ENCODE measurements at regions not wholly inside any gene's neighbourhood (a gene's known extent, or its start where the extent isn't known, plus 50 kb on each side); places are given as distances from the start of the nearest gene placed in this dataset.

DNA sequence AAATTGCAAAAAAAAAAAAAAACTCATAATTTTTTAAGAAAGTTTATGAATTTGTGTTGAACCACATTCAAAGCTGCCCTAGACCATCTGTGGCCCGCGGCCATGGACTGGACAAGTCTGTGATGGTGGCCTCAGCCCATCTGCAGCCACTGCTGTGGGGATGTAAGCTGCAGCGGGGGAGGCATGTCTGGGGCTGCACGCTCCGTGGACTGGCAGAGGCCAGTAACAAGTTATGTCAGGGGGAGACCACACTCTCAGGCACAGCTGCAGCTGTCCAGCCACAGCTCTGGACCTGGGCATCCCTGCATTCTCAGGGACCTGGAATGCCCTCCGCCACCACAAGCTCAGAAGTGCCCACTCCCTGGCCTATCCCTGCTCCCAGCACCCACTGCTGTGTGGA lies 1272.3 kb upstream of the CDH9 start:
- DNase-seq (ENCODE audit: low spot score) (no peak), ATAC-seq (no peak)
- no peaks in the 10 kb centered on the region for H3K27me3 ChIP-seq (ENCODE audit: insufficient read depth)
- no peaks in the 10 kb centered on the region for H3K4me1 ChIP-seq (ENCODE audit: insufficient read depth)
- no peaks in the 10 kb centered on the region for H3K4me1 Mint-ChIP-seq
- no peak overlapping the region for H3K4me2 ChIP-seq
- H3K4me3 ChIP-seq = no peak overlapping the region
- H3F3A ChIP-seq (replicated peaks; ENCODE audit: low read depth) = no peaks in the 10 kb centered on the region
- no peaks in the 10 kb centered on the region for H3K27me3 Mint-ChIP-seq (ENCODE audit: insufficient read depth, low read depth, poor library complexity)
- no peak overlapping the region for H3K27ac ChIP-seq (ENCODE audit: low read depth)
- no peak overlapping the region for H2AFZ ChIP-seq
- peaks cover 2% of the 10 kb centered on the region; the same call in 1 of the 3 replicates for H3K9me3 Mint-ChIP-seq
- H3K36me3 Mint-ChIP-seq (ENCODE audit: low read depth) = no peaks in the 10 kb centered on the region
- no peaks in the 10 kb centered on the region for H3K9me2 ChIP-seq (ENCODE audit: insufficient read depth)
- no peaks in the 10 kb centered on the region for H3K36me3 ChIP-seq (ENCODE audit: insufficient read depth)
- H3K79me2 ChIP-seq (replicated peaks; ENCODE audit: insufficient read depth) = no peaks in the 10 kb centered on the region
- H3K27ac Mint-ChIP-seq = no peak overlapping the region
- H3K4me3 Mint-ChIP-seq = no peak overlapping the region
- no peaks in the 10 kb centered on the region for H4K20me1 ChIP-seq (replicated peaks; ENCODE audit: insufficient read depth)
- no peak for TF ChIP-seq ZNF331 (CRISPR knock-in tag; IDR thresholded peaks at IDR 0.05; ENCODE audit: low read depth)
- TF ChIP-seq, protein P1, sequence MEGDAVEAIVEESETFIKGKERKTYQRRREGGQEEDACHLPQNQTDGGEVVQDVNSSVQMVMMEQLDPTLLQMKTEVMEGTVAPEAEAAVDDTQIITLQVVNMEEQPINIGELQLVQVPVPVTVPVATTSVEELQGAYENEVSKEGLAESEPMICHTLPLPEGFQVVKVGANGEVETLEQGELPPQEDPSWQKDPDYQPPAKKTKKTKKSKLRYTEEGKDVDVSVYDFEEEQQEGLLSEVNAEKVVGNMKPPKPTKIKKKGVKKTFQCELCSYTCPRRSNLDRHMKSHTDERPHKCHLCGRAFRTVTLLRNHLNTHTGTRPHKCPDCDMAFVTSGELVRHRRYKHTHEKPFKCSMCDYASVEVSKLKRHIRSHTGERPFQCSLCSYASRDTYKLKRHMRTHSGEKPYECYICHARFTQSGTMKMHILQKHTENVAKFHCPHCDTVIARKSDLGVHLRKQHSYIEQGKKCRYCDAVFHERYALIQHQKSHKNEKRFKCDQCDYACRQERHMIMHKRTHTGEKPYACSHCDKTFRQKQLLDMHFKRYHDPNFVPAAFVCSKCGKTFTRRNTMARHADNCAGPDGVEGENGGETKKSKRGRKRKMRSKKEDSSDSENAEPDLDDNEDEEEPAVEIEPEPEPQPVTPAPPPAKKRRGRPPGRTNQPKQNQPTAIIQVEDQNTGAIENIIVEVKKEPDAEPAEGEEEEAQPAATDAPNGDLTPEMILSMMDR (conservative IDR thresholded peaks at IDR 0.05; ENCODE audit: low read depth in 2 of 2) = no peak

DNA sequence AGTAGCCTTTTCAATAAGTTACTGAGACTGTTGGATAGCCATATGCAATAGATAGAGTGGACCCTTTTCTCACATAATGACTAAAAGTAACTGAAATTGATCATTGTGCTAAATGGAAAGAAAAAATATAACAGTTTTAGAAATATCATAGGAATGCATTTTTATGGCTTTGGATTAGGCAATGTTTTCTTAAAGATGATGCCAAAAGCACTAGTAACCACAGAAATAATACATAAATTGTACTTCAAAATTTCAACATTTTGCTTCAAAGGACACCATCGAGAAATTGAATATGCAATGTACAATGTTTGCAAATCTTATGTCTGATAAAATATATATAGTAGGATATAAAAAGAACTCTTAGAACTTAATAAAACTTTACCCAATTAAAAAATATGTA lies 1267.5 kb upstream of the CDH9 start:
- Histone ChIP-seq H3K4me3 (no peak overlapping the region), H3K9me2 (ENCODE audit: insufficient read depth) (no peaks in the 10 kb centered on the region), H3K27me3 (ENCODE audit: insufficient read depth) (no peaks in the 10 kb centered on the region), H3K4me2 (no peak overlapping the region), H3F3A (replicated peaks; ENCODE audit: low read depth) (no peaks in the 10 kb centered on the region), H4K20me1 (replicated peaks; ENCODE audit: insufficient read depth) (no peaks in the 10 kb centered on the region), H3K36me3 (ENCODE audit: insufficient read depth) (no peaks in the 10 kb centered on the region), H3K79me2 (replicated peaks; ENCODE audit: insufficient read depth) (no peaks in the 10 kb centered on the region), H3K27ac (ENCODE audit: low read depth) (no peak overlapping the region), H3K4me1 (ENCODE audit: insufficient read depth) (no peaks in the 10 kb centered on the region), H2AFZ (no peak overlapping the region)
- H3K36me3 Mint-ChIP-seq (ENCODE audit: low read depth) = no peaks in the 10 kb centered on the region; the same call in 2 of the 3 replicates
- H3K27ac Mint-ChIP-seq = no peak overlapping the region
- H3K4me3 Mint-ChIP-seq = no peak overlapping the region
- peaks cover 13% of the 10 kb centered on the region; the same call in 2 of the 3 replicates for H3K9me3 Mint-ChIP-seq
- ATAC-seq (no peak), DNase-seq (ENCODE audit: low spot score) (no peak)
- no peaks in the 10 kb centered on the region for H3K27me3 Mint-ChIP-seq (ENCODE audit: insufficient read depth, low read depth, poor library complexity)
- no peaks in the 10 kb centered on the region for H3K4me1 Mint-ChIP-seq
- TF ChIP-seq, protein P2, sequence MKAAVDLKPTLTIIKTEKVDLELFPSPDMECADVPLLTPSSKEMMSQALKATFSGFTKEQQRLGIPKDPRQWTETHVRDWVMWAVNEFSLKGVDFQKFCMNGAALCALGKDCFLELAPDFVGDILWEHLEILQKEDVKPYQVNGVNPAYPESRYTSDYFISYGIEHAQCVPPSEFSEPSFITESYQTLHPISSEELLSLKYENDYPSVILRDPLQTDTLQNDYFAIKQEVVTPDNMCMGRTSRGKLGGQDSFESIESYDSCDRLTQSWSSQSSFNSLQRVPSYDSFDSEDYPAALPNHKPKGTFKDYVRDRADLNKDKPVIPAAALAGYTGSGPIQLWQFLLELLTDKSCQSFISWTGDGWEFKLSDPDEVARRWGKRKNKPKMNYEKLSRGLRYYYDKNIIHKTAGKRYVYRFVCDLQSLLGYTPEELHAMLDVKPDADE (IDR thresholded peaks at IDR 0.05) = no peak
- TF ChIP-seq, protein P3, sequence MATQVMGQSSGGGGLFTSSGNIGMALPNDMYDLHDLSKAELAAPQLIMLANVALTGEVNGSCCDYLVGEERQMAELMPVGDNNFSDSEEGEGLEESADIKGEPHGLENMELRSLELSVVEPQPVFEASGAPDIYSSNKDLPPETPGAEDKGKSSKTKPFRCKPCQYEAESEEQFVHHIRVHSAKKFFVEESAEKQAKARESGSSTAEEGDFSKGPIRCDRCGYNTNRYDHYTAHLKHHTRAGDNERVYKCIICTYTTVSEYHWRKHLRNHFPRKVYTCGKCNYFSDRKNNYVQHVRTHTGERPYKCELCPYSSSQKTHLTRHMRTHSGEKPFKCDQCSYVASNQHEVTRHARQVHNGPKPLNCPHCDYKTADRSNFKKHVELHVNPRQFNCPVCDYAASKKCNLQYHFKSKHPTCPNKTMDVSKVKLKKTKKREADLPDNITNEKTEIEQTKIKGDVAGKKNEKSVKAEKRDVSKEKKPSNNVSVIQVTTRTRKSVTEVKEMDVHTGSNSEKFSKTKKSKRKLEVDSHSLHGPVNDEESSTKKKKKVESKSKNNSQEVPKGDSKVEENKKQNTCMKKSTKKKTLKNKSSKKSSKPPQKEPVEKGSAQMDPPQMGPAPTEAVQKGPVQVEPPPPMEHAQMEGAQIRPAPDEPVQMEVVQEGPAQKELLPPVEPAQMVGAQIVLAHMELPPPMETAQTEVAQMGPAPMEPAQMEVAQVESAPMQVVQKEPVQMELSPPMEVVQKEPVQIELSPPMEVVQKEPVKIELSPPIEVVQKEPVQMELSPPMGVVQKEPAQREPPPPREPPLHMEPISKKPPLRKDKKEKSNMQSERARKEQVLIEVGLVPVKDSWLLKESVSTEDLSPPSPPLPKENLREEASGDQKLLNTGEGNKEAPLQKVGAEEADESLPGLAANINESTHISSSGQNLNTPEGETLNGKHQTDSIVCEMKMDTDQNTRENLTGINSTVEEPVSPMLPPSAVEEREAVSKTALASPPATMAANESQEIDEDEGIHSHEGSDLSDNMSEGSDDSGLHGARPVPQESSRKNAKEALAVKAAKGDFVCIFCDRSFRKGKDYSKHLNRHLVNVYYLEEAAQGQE (IDR thresholded peaks at IDR 0.05; ENCODE audit: unreplicated experiment) = no peak
- TF ChIP-seq EZH2 (IDR thresholded peaks at IDR 0.05; ENCODE audit: low read depth, unreplicated experiment) (no peak), STAT1 (IDR thresholded peaks at IDR 0.05; ENCODE audit: unreplicated experiment) (no peak), ZNF331 (CRISPR knock-in tag; IDR thresholded peaks at IDR 0.05; ENCODE audit: low read depth) (no peak), POLR2AphosphoS5 (IDR thresholded peaks at IDR 0.05; ENCODE audit: low read depth) (no peak), JUNB (IDR thresholded peaks at IDR 0.05; ENCODE audit: unreplicated experiment) (no peak), ZNF114 (CRISPR knock-in tag; IDR thresholded peaks at IDR 0.05) (no peak), NANOG (IDR thresholded peaks at IDR 0.05; ENCODE audit: borderline replicate concordance) (no peak), CREB1 (CRISPR knock-in tag; IDR thresholded peaks at IDR 0.05; ENCODE audit: low read depth) (no peak)
- TF ChIP-seq, protein P1 (conservative IDR thresholded peaks at IDR 0.05; ENCODE audit: low read depth in 2 of 2) = no peak

Measured in GM23338 (cell line).